NCI-H1436 treated with DMSO at 0.1 percent for 48 hours (cell line): ENCODE measurements at regions not wholly inside any gene's neighbourhood (a gene's known extent, or its start where the extent isn't known, plus 50 kb on each side); places are given as distances from the start of the nearest gene placed in this dataset.
"Not testable (repeated sequence)": the region's sequence is repeated elsewhere in the genome, so short reads cannot be mapped to it uniquely, and the experiment has no call there.

ENCODE experiments used
- DNase-seq: peaks from one replicate; lab custom pipeline; 2025; lab: John Stamatoyannopoulos, UW

- DNase-seq: no peak
Measured at GRCh38 chr3:66933233-66933632, 64.9 kb upstream of the KBTBD8 start.

- DNase-seq: no peak
Measured at GRCh38 chr3:66934041-66934440, 64.1 kb upstream of the KBTBD8 start.

- DNase-seq: no peak
Measured at GRCh38 chr3:66934725-66935124, 63.4 kb upstream of the KBTBD8 start.

GRCh38 chr3:66937041-66937440, 61.1 kb upstream of the KBTBD8 start:
- not testable (repeated sequence) for DNase-seq

GRCh38 chr3:66938338-66938963, 59.7 kb upstream of the KBTBD8 start:
- no peak for DNase-seq

GRCh38 chr3:66948041-66948440, 50.1 kb upstream of the KBTBD8 start:
- DNase-seq: no peak
